Trophoblast cell (in vitro differentiated cells and primary cell): ENCODE measurements at regions not wholly inside any gene's neighbourhood (a gene's known extent, or its start where the extent isn't known, plus 50 kb on each side); places are given as distances from the start of the nearest gene placed in this dataset.

Experiments used
- DNase-seq, 2 donors: peaks; one replicate each; pipeline ENCODE4 v3.0.0-alpha.2; 2016
- H2AFZ ChIP-seq: 2 replicates; pipeline ENCODE4 v1.6.1; 2013; ENCODE audit warnings: low read length, moderate library complexity, mild to moderate bottlenecking; ENCODE audit not compliant: insufficient read depth, poor library complexity
- H2AK5ac ChIP-seq: 2 replicates; pipeline ENCODE4 v1.6.1; 2013; ENCODE audit warnings: mild to moderate bottlenecking, low read length
- H2BK120ac ChIP-seq: 2 replicates; pipeline ENCODE4 v1.6.1; 2013; ENCODE audit warnings: low read length, mild to moderate bottlenecking, moderate library complexity; ENCODE audit not compliant: insufficient read depth, poor library complexity
- H2BK12ac ChIP-seq: 2 replicates; pipeline ENCODE4 v1.6.1; 2013; ENCODE audit warnings: mild to moderate bottlenecking, low read length, moderate library complexity
- H2BK5ac ChIP-seq: 2 replicates; pipeline ENCODE4 v1.6.1; 2013; ENCODE audit warnings: low read length, low read depth, moderate library complexity, mild to moderate bottlenecking; ENCODE audit not compliant: poor library complexity
- H3K14ac ChIP-seq: 2 replicates; pipeline ENCODE4 v1.6.1; 2013; ENCODE audit warnings: mild to moderate bottlenecking, low read length
- H3K18ac ChIP-seq: 2 replicates; pipeline ENCODE4 v1.6.1; 2013; ENCODE audit warnings: mild to moderate bottlenecking, low read length
- H3K23ac ChIP-seq: 2 replicates; pipeline ENCODE4 v1.6.1; 2013; ENCODE audit warnings: low read length
- H3K27ac ChIP-seq: 2 replicates; pipeline ENCODE4 v1.5.1; 2013; ENCODE audit warnings: low read depth, mild to moderate bottlenecking, inconsistent platforms, low read length, moderate library complexity
- H3K27me3 ChIP-seq: 2 replicates; pipeline ENCODE4 v1.6.1; 2013; ENCODE audit warnings: inconsistent platforms, mild to moderate bottlenecking, low read length, moderate library complexity; ENCODE audit not compliant: insufficient read depth
- H3K36me3 ChIP-seq, 2 experiments: 1 replicate in 1 of 2; 2 replicates in 1 of 2; pipeline ENCODE4 v1.6.1; 2013; ENCODE audit warnings: low read length in 2 of 2, mild to moderate bottlenecking in 2 of 2, moderate library complexity in 1 of 2; ENCODE audit not compliant: insufficient read depth in 2 of 2, control insufficient read depth in 1 of 2
- H3K4ac ChIP-seq: 2 replicates; pipeline ENCODE4 v1.6.1; 2013; ENCODE audit warnings: low read depth, mild to moderate bottlenecking, low read length, moderate library complexity
- H3K4me1 ChIP-seq, 2 experiments: 1 replicate in 1 of 2; 2 replicates in 1 of 2; pipeline ENCODE4 v1.6.1; 2013; ENCODE audit warnings: low read length in 2 of 2, mild to moderate bottlenecking in 2 of 2, moderate library complexity in 1 of 2; ENCODE audit not compliant: insufficient read depth in 2 of 2, control insufficient read depth in 1 of 2
- H3K4me2 ChIP-seq: 2 replicates; pipeline ENCODE4 v1.6.1; 2013; ENCODE audit warnings: inconsistent platforms, mild to moderate bottlenecking, low read length, moderate library complexity
- H3K4me3 ChIP-seq: 2 replicates; pipeline ENCODE4 v1.5.1; 2013; ENCODE audit warnings: mild to moderate bottlenecking, low read depth, low read length, inconsistent platforms
- H3K79me1 ChIP-seq: one replicate; pipeline ENCODE4 v1.6.1; 2013; ENCODE audit warnings: low read length
- H3K79me2 ChIP-seq: 2 replicates; pipeline ENCODE4 v1.6.1; 2013; ENCODE audit warnings: low read length, mild to moderate bottlenecking; ENCODE audit not compliant: control insufficient read depth, insufficient read depth, poor library complexity
- H3K9ac ChIP-seq: 2 replicates; pipeline ENCODE4 v1.6.1; 2013; ENCODE audit warnings: mild to moderate bottlenecking, low read length
- H3K9me3 ChIP-seq: 2 replicates; pipeline ENCODE4 v1.6.1; 2013; ENCODE audit warnings: low read depth, mild to moderate bottlenecking, control low read depth, inconsistent platforms, low read length; ENCODE audit not compliant: insufficient read depth
- H4K12ac ChIP-seq: 2 replicates; pipeline ENCODE4 v1.6.1; 2013; ENCODE audit warnings: low read depth, mild to moderate bottlenecking, low read length, moderate library complexity
- H4K8ac ChIP-seq: 2 replicates; pipeline ENCODE4 v1.6.1; 2013; ENCODE audit warnings: low read depth, mild to moderate bottlenecking, low read length, moderate library complexity
- H4K91ac ChIP-seq: one replicate; pipeline ENCODE4 v1.6.1; 2013; ENCODE audit warnings: low read depth, mild to moderate bottlenecking, low read length, moderate library complexity
- WGBS: extraction: QIAGEN DNeasy Blood & Tissue Kit; methylation state at CpG from one replicate; pipeline ENCODE4 v1.1.7; 2013; ENCODE audit warnings: missing lambda C conversion rate; ENCODE audit not compliant: insufficient read length, insufficient coverage; ENCODE audit errors: extremely low coverage; 5-methylcytosine and 5-hydroxymethylcytosine counted together

- Histone ChIP-seq H3K18ac (no peak overlapping the region), H2BK120ac (no peak overlapping the region), H4K91ac (no peak overlapping the region), H3K27ac (no peak overlapping the region), H3K9me3 (no peaks in the 10 kb centered on the region), H3K23ac (no peak overlapping the region), H3K79me2 (no peaks in the 10 kb centered on the region), H3K14ac (no peak overlapping the region), H2AFZ (no peak overlapping the region), H3K36me3 (no peaks in the 10 kb centered on the region), H4K12ac (no peak overlapping the region), H3K4me3 (no peak overlapping the region), H2BK12ac (no peak overlapping the region), H3K4me2 (no peak overlapping the region), H3K4me1 (no peaks in the 10 kb centered on the region), H4K8ac (no peak overlapping the region), H3K4ac (no peak overlapping the region), H3K27me3 (no peaks in the 10 kb centered on the region), H3K9ac (no peak overlapping the region), H3K79me1 (no peaks in the 10 kb centered on the region), H2AK5ac (no peak overlapping the region), H2BK5ac (no peak overlapping the region)
- WGBS = no CpG with 5 or more reads among the region's 5 CpGs
- no peak for DNase-seq
These were observed 1194.4 kb downstream of the DTWD2 start for GRCh38 chr5:117793963-117794362.

GRCh38 chr5:117792476-117792875, 1195.9 kb downstream of the DTWD2 start:
- H4K12ac ChIP-seq = no peak overlapping the region
- no peaks in the 10 kb centered on the region for H3K27me3 ChIP-seq
- no peak overlapping the region for H3K4me2 ChIP-seq
- H3K9ac ChIP-seq = no peak overlapping the region
- H3K4me3 ChIP-seq = no peak overlapping the region
- no peak for DNase-seq
- H3K79me2 ChIP-seq = no peaks in the 10 kb centered on the region
- H2BK120ac ChIP-seq = no peak overlapping the region
- H3K4ac ChIP-seq = no peak overlapping the region
- no peak overlapping the region for H2BK12ac ChIP-seq
- H3K79me1 ChIP-seq = no peaks in the 10 kb centered on the region
- H4K91ac ChIP-seq = no peak overlapping the region
- H2AK5ac ChIP-seq = no peak overlapping the region
- H3K23ac ChIP-seq = no peak overlapping the region
- H2BK5ac ChIP-seq = no peak overlapping the region
- H3K4me1 ChIP-seq = no peaks in the 10 kb centered on the region
- no peaks in the 10 kb centered on the region for H3K9me3 ChIP-seq
- WGBS = no CpG with 5 or more reads among the region's 1 CpG
- H3K14ac ChIP-seq = no peak overlapping the region
- no peak overlapping the region for H3K18ac ChIP-seq
- no peak overlapping the region for H3K27ac ChIP-seq
- H3K36me3 ChIP-seq = no peaks in the 10 kb centered on the region
- H4K8ac ChIP-seq = no peak overlapping the region
- no peak overlapping the region for H2AFZ ChIP-seq

- no peak for DNase-seq
- Histone ChIP-seq H4K8ac (no peak overlapping the region), H2BK120ac (no peak overlapping the region), H3K4ac (no peak overlapping the region), H3K36me3 (no peaks in the 10 kb centered on the region), H3K4me1 (no peaks in the 10 kb centered on the region), H2BK12ac (no peak overlapping the region), H3K4me2 (no peak overlapping the region), H4K91ac (no peak overlapping the region), H4K12ac (no peak overlapping the region), H2AK5ac (no peak overlapping the region), H3K9ac (no peak overlapping the region), H3K27me3 (no peaks in the 10 kb centered on the region), H3K18ac (no peak overlapping the region), H3K4me3 (no peak overlapping the region), H3K79me2 (no peaks in the 10 kb centered on the region), H2AFZ (no peak overlapping the region), H3K14ac (no peak overlapping the region), H3K79me1 (no peaks in the 10 kb centered on the region), H3K23ac (no peak overlapping the region), H3K27ac (no peak overlapping the region), H2BK5ac (no peak overlapping the region), H3K9me3 (no peaks in the 10 kb centered on the region)
- WGBS = no CpG with 5 or more reads among the region's 2 CpGs
These were observed 1199.8 kb downstream of the DTWD2 start for GRCh38 chr5:117788596-117788995.

- Histone ChIP-seq H3K23ac (no peak overlapping the region), H2BK12ac (no peak overlapping the region), H3K4me2 (no peak overlapping the region), H3K14ac (no peak overlapping the region), H3K9ac (no peak overlapping the region), H3K4me3 (no peak overlapping the region), H3K9me3 (no peaks in the 10 kb centered on the region), H3K18ac (no peak overlapping the region), H4K12ac (no peak overlapping the region), H2BK5ac (no peak overlapping the region), H2AFZ (no peak overlapping the region), H4K8ac (no peak overlapping the region), H4K91ac (no peak overlapping the region), H3K79me1 (no peaks in the 10 kb centered on the region), H3K27me3 (no peaks in the 10 kb centered on the region), H3K4me1 (no peaks in the 10 kb centered on the region), H2AK5ac (no peak overlapping the region), H3K4ac (no peak overlapping the region), H3K79me2 (no peaks in the 10 kb centered on the region), H3K36me3 (no peaks in the 10 kb centered on the region), H3K27ac (no peak overlapping the region), H2BK120ac (no peak overlapping the region)
- DNase-seq = peak in 1 of 2 donors; percentile 14
- WGBS = no CpG with 5 or more reads among the region's 4 CpGs
These were observed 1204.5 kb upstream of the SEMA6A start for GRCh38 chr5:117779171-117779570.
